Spleen (tissue), 11 donors: ENCODE measurements at regions not wholly inside any gene's neighbourhood (a gene's known extent, or its start where the extent isn't known, plus 50 kb on each side); places are given as distances from the start of the nearest gene placed in this dataset.

Experiments
- DNase-seq: peaks from one replicate; pipeline ENCODE4 v3.0.0-alpha.2; 2020
- H3K27ac ChIP-seq, 8 donors: fragments of 200-600 bp; sonication (generic) in 7 of 8; 1 replicate in 4 of 8; 2 replicates in 4 of 8; pipeline versions ENCODE4 v1.5.0 to v1.8.0; 2016 to 2021; ENCODE audit warnings: inconsistent platforms in 4 of 8, mild to moderate bottlenecking in 4 of 8, moderate library complexity in 1 of 8
- H3K27me3 ChIP-seq, 7 donors: fragments of 200-600 bp; sonication (generic) in 6 of 7; replicated peaks in 1 of 7; 1 replicate in 4 of 7; 2 replicates in 3 of 7; pipeline versions ENCODE4 v1.5.0 to v1.8.0; 2016 to 2021; ENCODE audit warnings: inconsistent platforms in 3 of 7, mild to moderate bottlenecking in 1 of 7
- H3K36me3 ChIP-seq, 6 donors: fragments of 200-600 bp; sonication (generic) in 5 of 6; 1 replicate in 4 of 6; 2 replicates in 2 of 6; pipeline versions ENCODE4 v1.5.0 to v1.8.0; 2016 to 2021; ENCODE audit warnings: inconsistent platforms in 2 of 6
- H3K4me1 ChIP-seq, 6 donors: fragments of 200-600 bp; sonication (generic) in 5 of 6; 1 replicate in 3 of 6; 2 replicates in 3 of 6; pipeline versions ENCODE4 v1.5.0 to v1.8.0; 2016 to 2021; ENCODE audit warnings: inconsistent platforms in 3 of 6
- H3K4me3 ChIP-seq, 8 donors: fragments of 200-600 bp; sonication (generic) in 7 of 8; 1 replicate in 4 of 8; 2 replicates in 4 of 8; pipeline versions ENCODE4 v1.5.0 to v1.8.0; 2016 to 2021; ENCODE audit warnings: inconsistent platforms in 4 of 8, mild to moderate bottlenecking in 4 of 8, moderate library complexity in 2 of 8
- H3K9me3 ChIP-seq, 8 donors: fragments of 200-600 bp; sonication (generic) in 7 of 8; 1 replicate in 4 of 8; 2 replicates in 4 of 8; pipeline versions ENCODE4 v1.5.0 to v1.8.0; 2016 to 2021; ENCODE audit warnings: inconsistent platforms in 4 of 8
- CTCF ChIP-seq, 11 experiments: fragments of 200-600 bp in 7 of 11; fragments of 450-650 bp in 4 of 11; sonication (generic) in 4 of 11; IDR thresholded peaks in 8 of 11; conservative IDR thresholded peaks in 3 of 11; 1 replicate in 7 of 11; 2 replicates in 4 of 11; pipeline versions ENCODE4 v1.4.0 to v1.8.0; 2016 to 2021; ENCODE audit warnings: antibody characterized with exemption in 11 of 11, inconsistent platforms in 4 of 11, mild to moderate bottlenecking in 1 of 11
- POLR2A ChIP-seq, 3 donors: fragments of 450-650 bp; IDR thresholded peaks; one replicate each; pipeline ENCODE4 v1.5.1; 2017; ENCODE audit warnings: antibody characterized with exemption in 3 of 3, mild to moderate bottlenecking in 1 of 3
- POLR2AphosphoS5 ChIP-seq, 3 donors: sonication (generic); formaldehyde crosslinking; IDR thresholded peaks; one replicate each; pipeline ENCODE4 v1.5.1; 2017; ENCODE audit warnings: antibody characterized with exemption in 3 of 3
- WGBS, 5 donors: extraction: QIAGEN DNeasy Blood & Tissue Kit in 3 of 5; methylation state at CpG; one replicate each; pipeline versions ENCODE4 v1.1.5 to v1.1.7; 2013 to 2018; 5-methylcytosine and 5-hydroxymethylcytosine counted together
- intact Hi-C: fragments of 100-400 bp; cut with DNase I; formaldehyde crosslinking; loops from one replicate; pipeline ENCODE4 v1.15.0; 2023; ENCODE audit warnings: low total_unique reads
- donor health status: healthy with polysubstance abuse.
- donor health status: DM: no; HTN: no; CAD: no; lungs with moderate emphysema.
- donor health status: DM: no; HTN: no; CAD: no.
- donor health status: Bipolar disorder and iron deficiency.
- donor health status: healthy.
- donor health status: DM: no; HTN: no; CAD: no.
- donor health status: DM: yes; HTN: yes; CAD: no.

GRCh38 chr2:128372621-128373341 lies 54.1 kb upstream of the HS6ST1 start:
- H3K4me3 ChIP-seq: no peak overlapping the region
- peak; percentile 78 for DNase-seq
- H3K27ac ChIP-seq: no peak overlapping the region
- no peaks in the 10 kb centered on the region for H3K36me3 ChIP-seq
- no peaks in the 10 kb centered on the region for H3K9me3 ChIP-seq
- WGBS, 5 donors: 69 to 77% (median 75%) methylated on average over 23 to 24 of the region's 24 CpGs
- H3K27me3 ChIP-seq: peaks cover 0 to 4% (median 0%) of the 10 kb centered on the region in 7 donors
- H3K4me1 ChIP-seq: peaks cover 0 to 31% (median 5%) of the 10 kb centered on the region in 6 donors
- intact Hi-C loops: no loop called here
- TF ChIP-seq CTCF (IDR thresholded peaks at IDR 0.05 in 8 of 11, conservative IDR thresholded peaks at IDR 0.05 in 3 of 11) (no peak), POLR2A (IDR thresholded peaks at IDR 0.05) (no peak), POLR2AphosphoS5 (IDR thresholded peaks at IDR 0.05) (peak in 2 of 3 donors; percentile 32 to 35)

GRCh38 chr2:128373451-128374000 lies 54.9 kb upstream of the HS6ST1 start:
- no peak for TF ChIP-seq POLR2A (IDR thresholded peaks at IDR 0.05)
- no peak for TF ChIP-seq POLR2AphosphoS5 (IDR thresholded peaks at IDR 0.05)
- no peak for TF ChIP-seq CTCF (IDR thresholded peaks at IDR 0.05 in 8 of 11, conservative IDR thresholded peaks at IDR 0.05 in 3 of 11)
- Histone ChIP-seq H3K9me3 (no peaks in the 10 kb centered on the region), H3K4me3 (no peak overlapping the region), H3K27me3 (peaks cover 0 to 8% (median 0%) of the 10 kb centered on the region in 7 donors), H3K36me3 (no peaks in the 10 kb centered on the region), H3K27ac (no peak overlapping the region), H3K4me1 (peaks cover 0 to 31% (median 6%) of the 10 kb centered on the region in 6 donors)
- intact Hi-C loops: no loop called here
- WGBS, 5 donors: 86 to 94% (median 89%) methylated on average over 10 of the region's 10 CpGs
- no peak for DNase-seq

GRCh38 chr2:128374001-128374710 lies 55.5 kb upstream of the HS6ST1 start:
- Histone ChIP-seq H3K27ac (peak overlapping the region in 3 of 8 donors; percentile 17 to 73 (median 18)), H3K27me3 (peaks cover 0 to 12% (median 0%) of the 10 kb centered on the region in 7 donors), H3K36me3 (no peaks in the 10 kb centered on the region), H3K9me3 (no peaks in the 10 kb centered on the region), H3K4me3 (no peak overlapping the region), H3K4me1 (peaks cover 0 to 31% (median 9%) of the 10 kb centered on the region in 6 donors)
- 80 to 95% (median 88%) methylated on average over 12 to 15 of the region's 15 CpGs for WGBS, 5 donors
- TF ChIP-seq POLR2AphosphoS5 (IDR thresholded peaks at IDR 0.05): no peak
- no peak for TF ChIP-seq CTCF (IDR thresholded peaks at IDR 0.05 in 8 of 11, conservative IDR thresholded peaks at IDR 0.05 in 3 of 11)
- no peak for TF ChIP-seq POLR2A (IDR thresholded peaks at IDR 0.05)
- intact Hi-C loops: no loop called here
- DNase-seq: peak; percentile 60
